GM18951 (cell line): ENCODE measurements at regions not wholly inside any gene's neighbourhood (a gene's known extent, or its start where the extent isn't known, plus 50 kb on each side); places are given as distances from the start of the nearest gene placed in this dataset.
"Not testable (repeated sequence)": the region's sequence is repeated elsewhere in the genome, so short reads cannot be mapped to it uniquely, and the experiment has no call there.

Source experiments
- in situ Hi-C: fragments of 300-500 bp; cut with MboI; formaldehyde crosslinking; loops from one replicate; pipeline ENCODE4 v1.12.0; 2022; ENCODE audit warnings: low sequenced_read_pairs, mixed read lengths, inconsistent platforms; ENCODE audit not compliant: unreplicated experiment

GRCh38 chr2:87334888-87335287 is 313.2 kb upstream of the PLGLB1 start:
- in situ Hi-C loops, result not testable (repeated sequence)

GRCh38 chr2:87338998-87339397 is 317.4 kb upstream of the PLGLB1 start:
- in situ Hi-C loops, result not testable (repeated sequence)

- in situ Hi-C loops, result not testable (repeated sequence)
Measured at GRCh38 chr2:87341601-87342014, 320.0 kb upstream of the PLGLB1 start.

GRCh38 chr2:87342175-87342574 is 320.5 kb upstream of the PLGLB1 start:
- in situ Hi-C loops, result not testable (repeated sequence)

GRCh38 chr2:87343347-87343746 is 321.7 kb upstream of the PLGLB1 start:
- in situ Hi-C loops, result not testable (repeated sequence)

- in situ Hi-C loops, result not testable (repeated sequence)
Measured at GRCh38 chr2:87345283-87345682, 323.6 kb upstream of the PLGLB1 start.

GRCh38 chr2:87348556-87348955 is 326.9 kb upstream of the PLGLB1 start:
- in situ Hi-C loops, result not testable (repeated sequence)

GRCh38 chr2:87349006-87349405 is 327.4 kb upstream of the PLGLB1 start:
- in situ Hi-C loops, result not testable (repeated sequence)

GRCh38 chr2:87352178-87352934 is 330.7 kb upstream of the PLGLB1 start:
- in situ Hi-C loops, result not testable (repeated sequence)

- in situ Hi-C loops, result not testable (repeated sequence)
Measured at GRCh38 chr2:87353408-87353807, 331.8 kb upstream of the PLGLB1 start.

- in situ Hi-C loops, result not testable (repeated sequence)
Measured at GRCh38 chr2:87354102-87354501, 332.5 kb upstream of the PLGLB1 start.

GRCh38 chr2:87360250-87360649 is 338.6 kb upstream of the PLGLB1 start:
- in situ Hi-C loops, result not testable (repeated sequence)

- in situ Hi-C loops, result not testable (repeated sequence)
Measured at GRCh38 chr2:87360927-87361326, 339.3 kb upstream of the PLGLB1 start.

GRCh38 chr2:87361805-87362204 is 340.2 kb upstream of the PLGLB1 start:
- in situ Hi-C loops, result not testable (repeated sequence)

GRCh38 chr2:87364379-87364778 is 342.7 kb upstream of the PLGLB1 start:
- in situ Hi-C loops, result not testable (repeated sequence)

GRCh38 chr2:87365038-87365437 is 343.4 kb upstream of the PLGLB1 start:
- in situ Hi-C loops, result not testable (repeated sequence)

- in situ Hi-C loops, result not testable (repeated sequence)
Measured at GRCh38 chr2:87386063-87386560, 361.8 kb upstream of the PLGLB2 start.

- in situ Hi-C loops, result not testable (repeated sequence)
Measured at GRCh38 chr2:87395784-87396183, 352.1 kb upstream of the PLGLB2 start.

GRCh38 chr2:87396551-87397265 is 351.2 kb upstream of the PLGLB2 start:
- in situ Hi-C loops, result not testable (repeated sequence)

- in situ Hi-C loops, result not testable (repeated sequence)
Measured at GRCh38 chr2:87397276-87398065, 350.4 kb upstream of the PLGLB2 start.
